H1 (cell line): ENCODE measurements at regions not wholly inside any gene's neighbourhood (a gene's known extent, or its start where the extent isn't known, plus 50 kb on each side); places are given as distances from the start of the nearest gene placed in this dataset.

Experiments used
- CTCF ChIA-PET: fragments of 300-600 bp; sonication (Branson Sonifier 250); formaldehyde crosslinking; loops from one replicate; lab custom pipeline; 2021; ENCODE audit not compliant: partially characterized antibody; lab: Charles Lee
- POLR2A ChIA-PET: fragments of 300-600 bp; sonication (Branson Sonifier 250); formaldehyde crosslinking; loops from one replicate; lab custom pipeline; 2021; ENCODE audit warnings: inconsistent platforms; ENCODE audit not compliant: partially characterized antibody; lab: Charles Lee
- DNase-seq, 2 experiments: peaks; one replicate each; pipeline versions ENCODE4 v3.0.0 to v3.0.0-alpha.2; 2010 to 2022; ENCODE audit warnings: low spot score in 2 of 2, low read depth in 1 of 2, mixed read lengths in 1 of 2
- FAIRE-seq: peaks from 2 replicates; lab custom pipeline; 2011; peaks lifted over from hg19 to GRCh38; lab: Jason Lieb, UNC
- H2AFZ ChIP-seq: 2 replicates; pipeline ENCODE4 v1.8.1; 2012; ENCODE audit warnings: low read length, inconsistent platforms
- H2AK5ac ChIP-seq: 2 replicates; pipeline ENCODE4 v1.6.1; 2013; ENCODE audit warnings: low read depth, low read length
- H2BK120ac ChIP-seq: replicated peaks from 2 replicates; pipeline ENCODE3; 2013; ENCODE audit warnings: low read depth, low read length, inconsistent platforms
- H2BK12ac ChIP-seq: 2 replicates; pipeline ENCODE4 v1.6.1; 2013; ENCODE audit warnings: low read depth, low read length
- H2BK15ac ChIP-seq: 2 replicates; pipeline ENCODE4 v1.6.1; 2013; ENCODE audit warnings: low read length
- H2BK20ac ChIP-seq: 2 replicates; pipeline ENCODE4 v1.6.1; 2013; ENCODE audit warnings: low read length
- H2BK5ac ChIP-seq: 2 replicates; pipeline ENCODE4 v1.6.1; 2013; ENCODE audit warnings: low read depth, low read length
- H3K14ac ChIP-seq: 2 replicates; pipeline ENCODE4 v1.6.1; 2013; ENCODE audit warnings: inconsistent platforms; ENCODE audit not compliant: insufficient read length
- H3K18ac ChIP-seq: 2 replicates; pipeline ENCODE4 v1.6.1; 2013; ENCODE audit warnings: low read length; ENCODE audit errors: extremely low read depth
- H3K23ac ChIP-seq: 2 replicates; pipeline ENCODE4 v1.6.1; 2013; ENCODE audit warnings: inconsistent platforms; ENCODE audit not compliant: insufficient read length
- H3K23me2 ChIP-seq: 2 replicates; pipeline ENCODE4 v1.6.1; 2013; ENCODE audit warnings: low read depth, low read length
- H3K27ac ChIP-seq: 2 replicates; pipeline ENCODE4 v1.6.1; 2011; ENCODE audit warnings: low read depth, low read length, inconsistent platforms
- H3K27me3 ChIP-seq, 4 experiments: replicated peaks in 1 of 4; 1 replicate in 1 of 4; 2 replicates in 3 of 4; pipeline versions ENCODE4 v1.6.1 to v1.8.1; 2011 to 2013; ENCODE audit warnings: low read length in 3 of 4, mild to moderate bottlenecking in 3 of 4, inconsistent platforms in 2 of 4, mixed read lengths in 2 of 4, moderate library complexity in 1 of 4; ENCODE audit not compliant: control insufficient read depth in 3 of 4, insufficient read depth in 3 of 4; ENCODE audit errors: extremely low read depth in 1 of 4
- H3K36me3 ChIP-seq, 4 experiments: 2 replicates each; pipeline versions ENCODE4 v1.6.1 to v1.8.1; 2011 to 2013; ENCODE audit warnings: mild to moderate bottlenecking in 4 of 4, low read length in 3 of 4, moderate library complexity in 2 of 4, control low read depth in 1 of 4, inconsistent platforms in 1 of 4; ENCODE audit not compliant: insufficient read depth in 4 of 4, control insufficient read depth in 2 of 4
- H3K4ac ChIP-seq: replicated peaks from 2 replicates; pipeline ENCODE3; 2013; ENCODE audit warnings: low read length, low read depth, mixed read lengths, inconsistent platforms; ENCODE audit not compliant: insufficient read length
- H3K4me1 ChIP-seq, 4 experiments: replicated peaks in 1 of 4; 1 replicate in 1 of 4; 2 replicates in 3 of 4; pipeline versions ENCODE4 v1.6.1 to v1.8.1; 2011 to 2013; ENCODE audit warnings: low read length in 3 of 4, inconsistent platforms in 2 of 4, mixed read lengths in 1 of 4; ENCODE audit not compliant: insufficient read depth in 4 of 4, control insufficient read depth in 3 of 4
- H3K4me2 ChIP-seq, 2 experiments: 2 replicates each; pipeline versions ENCODE4 v1.6.1 to v1.8.1; 2011 to 2013; ENCODE audit warnings: low read depth in 2 of 2, low read length in 2 of 2, control low read depth in 1 of 2, inconsistent platforms in 1 of 2, mild to moderate bottlenecking in 1 of 2; ENCODE audit not compliant: insufficient read depth in 1 of 2
- H3K4me3 ChIP-seq, 4 experiments: fragments of 200-600, 300-600 bp in 1 of 4; sonication (generic), shearing (Covaris generic), sonication (Bioruptor Twin) in 1 of 4; 2 replicates each; pipeline versions ENCODE4 v1.5.1 to v1.8.1; 2011 to 2016; ENCODE audit warnings: low read length in 4 of 4, low read depth in 3 of 4, control low read depth in 2 of 4, inconsistent platforms in 2 of 4, mild to moderate bottlenecking in 2 of 4, mixed read lengths in 1 of 4, moderate library complexity in 1 of 4; ENCODE audit not compliant: insufficient read depth in 2 of 4; ENCODE audit errors: extremely low read depth in 1 of 4
- H3K56ac ChIP-seq: replicated peaks from 2 replicates; pipeline ENCODE3; 2013; ENCODE audit warnings: low read depth, mild to moderate bottlenecking, mixed read lengths, low read length, inconsistent platforms; ENCODE audit not compliant: insufficient read length
- H3K79me1 ChIP-seq: 2 replicates; pipeline ENCODE4 v1.6.1; 2013; ENCODE audit warnings: low read depth, low read length, control low read depth
- H3K79me2 ChIP-seq, 2 experiments: 2 replicates each; pipeline versions ENCODE4 v1.6.1 to v1.8.1; 2012 to 2013; ENCODE audit warnings: low read length in 2 of 2, mild to moderate bottlenecking in 2 of 2, inconsistent platforms in 1 of 2; ENCODE audit not compliant: insufficient read depth in 2 of 2, control insufficient read depth in 1 of 2
- H3K9ac ChIP-seq, 4 experiments: replicated peaks in 1 of 4; 1 replicate in 1 of 4; 2 replicates in 3 of 4; pipeline versions ENCODE4 v1.6.1 to v1.8.1; 2011 to 2013; ENCODE audit warnings: low read depth in 3 of 4, low read length in 3 of 4, control low read depth in 2 of 4, mild to moderate bottlenecking in 2 of 4, moderate library complexity in 2 of 4, inconsistent platforms in 1 of 4; ENCODE audit errors: extremely low read depth in 1 of 4
- H3K9me3 ChIP-seq, 2 experiments: 2 replicates each; pipeline versions ENCODE4 v1.6.1 to v1.8.1; 2012 to 2013; ENCODE audit warnings: mild to moderate bottlenecking in 2 of 2, moderate library complexity in 2 of 2, control low read depth in 1 of 2, inconsistent platforms in 1 of 2, low read depth in 1 of 2, low read length in 1 of 2, mixed read lengths in 1 of 2; ENCODE audit not compliant: insufficient read depth in 2 of 2
- H4K20me1 ChIP-seq, 2 experiments: replicated peaks in 1 of 2; 2 replicates each; pipeline versions ENCODE3 to v1.8.1; 2011 to 2013; ENCODE audit warnings: inconsistent platforms in 2 of 2, low read length in 2 of 2, mild to moderate bottlenecking in 1 of 2; ENCODE audit not compliant: insufficient read depth in 2 of 2, control insufficient read depth in 1 of 2
- H4K5ac ChIP-seq: 2 replicates; pipeline ENCODE4 v1.6.1; 2013; ENCODE audit warnings: low read length, low read depth, mixed read lengths, inconsistent platforms; ENCODE audit not compliant: insufficient read length
- H4K8ac ChIP-seq: 2 replicates; pipeline ENCODE4 v1.8.0; 2013; ENCODE audit warnings: mild to moderate bottlenecking, moderate library complexity, low read length, inconsistent platforms; ENCODE audit not compliant: insufficient read depth; ENCODE audit errors: extremely low read depth
- H4K91ac ChIP-seq: replicated peaks from 2 replicates; pipeline ENCODE3; 2013; ENCODE audit warnings: low read length, mixed read lengths, inconsistent platforms; ENCODE audit not compliant: insufficient read length
- ASH2L ChIP-seq: fragments of 200-600, 300-600 bp; sonication (generic); IDR thresholded peaks from one replicate; pipeline ENCODE4 v1.7.1; 2017; ENCODE audit warnings: low read length
- BCL11A ChIP-seq, 2 experiments: IDR thresholded peaks; one replicate each; pipeline ENCODE4 v1.6.1; 2011; ENCODE audit warnings: low read depth in 2 of 2, low read length in 2 of 2, mild to moderate bottlenecking in 2 of 2
- EP300 ChIP-seq, 2 experiments: IDR thresholded peaks; 1 replicate in 1 of 2; 2 replicates in 1 of 2; pipeline ENCODE4 v1.6.1; 2011 to 2012; ENCODE audit warnings: low read depth in 2 of 2, low read length in 2 of 2, mild to moderate bottlenecking in 2 of 2, borderline replicate concordance in 1 of 2, inconsistent platforms in 1 of 2, moderate library complexity in 1 of 2
- JUN ChIP-seq: IDR thresholded peaks from 2 replicates; pipeline ENCODE4 v1.6.1; 2011; ENCODE audit warnings: low read depth, mild to moderate bottlenecking, improper control_type of control experiment, low read length
- NANOG ChIP-seq: IDR thresholded peaks from 2 replicates; pipeline ENCODE4 v1.6.1; 2011; ENCODE audit warnings: low read length, low read depth, mild to moderate bottlenecking, inconsistent platforms; ENCODE audit not compliant: insufficient read depth, poor library complexity, severe bottlenecking
- RFX5 ChIP-seq: IDR thresholded peaks from 2 replicates; pipeline ENCODE4 v1.6.1; 2011; ENCODE audit warnings: low read depth, low read length, improper control_type of control experiment, borderline replicate concordance
- WGBS, 2 experiments: shearing (Covaris generic) in 1 of 2; methylation state at CpG; one replicate each; pipeline versions ENCODE4 v1.1.6 to v1.1.7; 2013 to 2015; ENCODE audit warnings: low lambda C conversion rate in 2 of 2, mixed read lengths in 2 of 2, inconsistent platforms in 1 of 2, low coverage in 1 of 2, missing lambda C conversion rate in 1 of 2; ENCODE audit not compliant: insufficient replicate concordance in 2 of 2, insufficient coverage in 1 of 2, insufficient read length in 1 of 2; ENCODE audit errors: extremely low coverage in 1 of 2, missing lambda C conversion rate in 1 of 2; 5-methylcytosine and 5-hydroxymethylcytosine counted together
- TF ChIP-seq, protein P1 (sequence below): IDR thresholded peaks from 2 replicates; pipeline ENCODE4 v1.6.1; 2012; ENCODE audit warnings: low read length, inconsistent platforms

DNA sequence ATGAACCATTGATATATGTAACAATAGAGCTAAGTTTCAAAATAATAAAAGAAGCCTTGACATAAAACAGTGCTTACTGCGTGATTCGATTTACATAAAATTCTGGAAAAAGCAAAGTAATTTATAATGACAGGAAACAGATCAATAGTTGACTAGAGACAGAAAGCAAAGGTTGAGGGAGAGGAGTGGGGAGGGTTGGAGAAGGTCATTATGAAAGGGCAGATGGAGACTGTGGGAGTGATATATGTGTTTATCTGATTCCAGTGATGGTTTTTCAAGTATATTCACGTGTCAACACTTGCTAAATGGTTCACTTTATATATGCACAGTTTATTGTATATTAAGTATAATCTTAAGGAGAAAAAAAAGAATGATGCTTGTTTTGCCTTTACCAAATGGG lies 1885.7 kb upstream of the NUDT12 start:
- Histone ChIP-seq H3K27ac (no peak overlapping the region), H3K4me3 (no peak overlapping the region), H2BK12ac (no peak overlapping the region), H3K27me3 (no peaks in the 10 kb centered on the region), H3K23me2 (no peaks in the 10 kb centered on the region), H4K91ac (no peak overlapping the region), H3K56ac (no peak overlapping the region), H3K4ac (no peak overlapping the region), H2BK5ac (no peak overlapping the region), H3K14ac (no peak overlapping the region), H2BK120ac (no peak overlapping the region), H2BK20ac (no peak overlapping the region), H3K9ac (no peak overlapping the region), H4K8ac (no peak overlapping the region), H2BK15ac (no peak overlapping the region), H3K23ac (no peak overlapping the region), H3K18ac (no peak overlapping the region), H3K4me2 (no peak overlapping the region), H3K79me1 (no peaks in the 10 kb centered on the region), H4K5ac (no peak overlapping the region), H3K36me3 (no peaks in the 10 kb centered on the region), H3K79me2 (no peaks in the 10 kb centered on the region), H3K4me1 (no peaks in the 10 kb centered on the region), H4K20me1 (no peaks in the 10 kb centered on the region), H2AFZ (no peak overlapping the region), H3K9me3 (0 out of 4 replicates have a peak, but pooled peaks cover 0 to 2% of the 10 kb centered on the region in 2 experiments), H2AK5ac (no peak overlapping the region)
- ChIA-PET POLR2A (no interaction called here), CTCF (interaction anchor here (1.3 kb wide), 1 partner anchor 10 kb away, joined by 3 read pairs; no protein-coding TSS in a partner anchor)
- TF ChIP-seq BCL11A (IDR thresholded peaks at IDR 0.05; ENCODE audit: low read depth in 2 of 2, low read length in 2 of 2) (no peak), EP300 (IDR thresholded peaks at IDR 0.05; ENCODE audit: borderline replicate concordance in 1 of 2, low read depth in 2 of 2, low read length in 2 of 2) (no peak), ASH2L (no peak), NANOG (no peak), RFX5 (no peak), JUN (no peak)
- TF ChIP-seq, protein P1, sequence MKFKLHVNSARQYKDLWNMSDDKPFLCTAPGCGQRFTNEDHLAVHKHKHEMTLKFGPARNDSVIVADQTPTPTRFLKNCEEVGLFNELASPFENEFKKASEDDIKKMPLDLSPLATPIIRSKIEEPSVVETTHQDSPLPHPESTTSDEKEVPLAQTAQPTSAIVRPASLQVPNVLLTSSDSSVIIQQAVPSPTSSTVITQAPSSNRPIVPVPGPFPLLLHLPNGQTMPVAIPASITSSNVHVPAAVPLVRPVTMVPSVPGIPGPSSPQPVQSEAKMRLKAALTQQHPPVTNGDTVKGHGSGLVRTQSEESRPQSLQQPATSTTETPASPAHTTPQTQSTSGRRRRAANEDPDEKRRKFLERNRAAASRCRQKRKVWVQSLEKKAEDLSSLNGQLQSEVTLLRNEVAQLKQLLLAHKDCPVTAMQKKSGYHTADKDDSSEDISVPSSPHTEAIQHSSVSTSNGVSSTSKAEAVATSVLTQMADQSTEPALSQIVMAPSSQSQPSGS = no peak
- FAIRE-seq = no peak
- WGBS, 2 experiments = 90% methylated on average over 3 of the region's 3 CpGs; no CpG with 5 or more reads in 1 of the 2 experiments
- no peak for DNase-seq
